PC-3 (cell line): ENCODE measurements at regions not wholly inside any gene's neighbourhood (a gene's known extent, or its start where the extent isn't known, plus 50 kb on each side); places are given as distances from the start of the nearest gene placed in this dataset.

Experiments used
- ATAC-seq: fragments of 200-7000 bp; cut with Tn5 transposase; 2 replicates; pipeline ENCODE4 v1.9.1; 2020; ENCODE audit warnings: mild to moderate bottlenecking, moderate library complexity
- BruUV-seq: library from RNA; stranded (reverse); fragments of 400-500 nt; replicated peaks from 2 replicates; lab custom pipeline; 2021; lab: Mats Ljungman, UMichigan
- CTCF ChIA-PET: fragments of 300-600 bp; sonication (Branson Sonifier 250); formaldehyde crosslinking; loops from one replicate; lab custom pipeline; 2022; ENCODE audit warnings: antibody characterized with exemption; lab: Charles Lee
- POLR2A ChIA-PET: fragments of 300-600 bp; sonication (Branson Sonifier 250); formaldehyde crosslinking; loops from one replicate; lab custom pipeline; 2022; ENCODE audit warnings: antibody characterized with exemption; ENCODE audit not compliant: unreplicated experiment; lab: Charles Lee
- DNase-seq: peaks from one replicate; pipeline ENCODE4 v3.0.0-alpha.2; 2015
- H2AFZ ChIP-seq: fragments of 300-600 bp; sonication (generic); 2 replicates; pipeline ENCODE4 v1.6.0; 2016; ENCODE audit warnings: antibody characterized with exemption, low read length
- H3F3A ChIP-seq: fragments of 300-600 bp; sonication (generic); one replicate; pipeline ENCODE4 v1.6.0; 2017; ENCODE audit warnings: antibody characterized with exemption, low read length, control low read depth, mild to moderate bottlenecking; ENCODE audit not compliant: unreplicated experiment
- H3K27ac ChIP-seq: fragments of 300-600 bp; sonication (generic); 2 replicates; pipeline ENCODE4 v1.5.1; 2016; ENCODE audit warnings: mild to moderate bottlenecking, low read length
- H3K27me3 ChIP-seq: fragments of 300-600 bp; sonication (generic); 2 replicates; pipeline ENCODE4 v1.6.1; 2016; ENCODE audit warnings: low read length, mixed read lengths
- H3K36me3 ChIP-seq: fragments of 300-600 bp; sonication (generic); 2 replicates; pipeline ENCODE4 v1.6.1; 2016; ENCODE audit warnings: low read depth, mixed run types, low read length, mixed read lengths
- H3K4me1 ChIP-seq: fragments of 300-600 bp; sonication (generic); 2 replicates; pipeline ENCODE4 v1.5.1; 2016; ENCODE audit warnings: low read length; ENCODE audit not compliant: insufficient read depth
- H3K4me2 ChIP-seq: fragments of 300-600 bp; sonication (generic); 2 replicates; pipeline ENCODE4 v1.6.0; 2016; ENCODE audit warnings: low read length
- H3K4me3 ChIP-seq: fragments of 300-600 bp; sonication (generic); 2 replicates; pipeline ENCODE4 v1.5.1; 2016; ENCODE audit warnings: mild to moderate bottlenecking, low read length, mixed read lengths
- H3K79me2 ChIP-seq: fragments of 300-600 bp; sonication (generic); 2 replicates; pipeline ENCODE4 v1.6.1; 2017; ENCODE audit warnings: low read length, mixed read lengths
- H3K9ac ChIP-seq: fragments of 300-600 bp; sonication (generic); 2 replicates; pipeline ENCODE4 v1.6.0; 2016; ENCODE audit warnings: mild to moderate bottlenecking, low read length
- H3K9me2 ChIP-seq: fragments of 300-600 bp; sonication (generic); replicated peaks from 2 replicates; pipeline ENCODE4 v1.6.1; 2016; ENCODE audit warnings: mixed run types, low read length, mixed read lengths
- H3K9me3 ChIP-seq: fragments of 300-600 bp; sonication (generic); 2 replicates; pipeline ENCODE4 v1.6.1; 2016; ENCODE audit warnings: low read length, mixed read lengths
- H4K20me1 ChIP-seq: fragments of 300-600 bp; sonication (generic); 2 replicates; pipeline ENCODE4 v1.6.1; 2016; ENCODE audit warnings: low read length, mixed read lengths
- CTCF ChIP-seq: fragments of 300-600 bp; sonication (generic); conservative IDR thresholded peaks from 2 replicates; pipeline ENCODE4 v1.5.1; 2017; ENCODE audit warnings: antibody characterized with exemption, low read depth, mild to moderate bottlenecking, low read length
- EZH2 ChIP-seq: fragments of 300-600 bp; sonication (generic); IDR thresholded peaks from one replicate; pipeline ENCODE4 v1.6.1; 2017; ENCODE audit warnings: antibody characterized with exemption, mild to moderate bottlenecking, low read length; ENCODE audit not compliant: unreplicated experiment
- EZH2phosphoT487 ChIP-seq: fragments of 300-600 bp; sonication (generic); IDR thresholded peaks from 2 replicates; pipeline ENCODE4 v1.6.1; 2018; ENCODE audit warnings: mild to moderate bottlenecking, antibody characterized with exemption, low read length, borderline replicate concordance
- intact Hi-C: fragments of 100-400 bp; cut with micrococcal nuclease; formaldehyde crosslinking; loops from 2 replicates; pipeline ENCODE4 v1.9.0; 2023

- Histone ChIP-seq H3K4me2 (no peak overlapping the region), H3K27me3 (no peaks in the 10 kb centered on the region), H4K20me1 (no peaks in the 10 kb centered on the region), H3K9ac (no peak overlapping the region), H3K9me3 (no peaks in the 10 kb centered on the region), H3K27ac (no peak overlapping the region), H2AFZ (no peak overlapping the region), H3F3A (no peaks in the 10 kb centered on the region), H3K4me1 (peaks cover 4% of the 10 kb centered on the region), H3K79me2 (no peaks in the 10 kb centered on the region), H3K9me2 (no peaks in the 10 kb centered on the region), H3K4me3 (no peak overlapping the region), H3K36me3 (no peaks in the 10 kb centered on the region)
- no peak for DNase-seq
- ATAC-seq = no peak
- intact Hi-C loops = loop anchor here (1.0 kb wide), 1 partner anchor 83 kb away; no protein-coding TSS in a partner anchor
- CTCF ChIA-PET = no interaction called here
- BruUV-seq = no TSS peak
- TF ChIP-seq EZH2 = no peak
- TF ChIP-seq EZH2phosphoT487 = no peak
- TF ChIP-seq CTCF = no peak
- POLR2A ChIA-PET = no interaction called here
Measured at GRCh38 chr6:155561966-155562364, 106.3 kb upstream of the NOX3 start.

- intact Hi-C loops = loop anchor here (1.0 kb wide), 1 partner anchor 84 kb away; no protein-coding TSS in a partner anchor
- TF ChIP-seq EZH2phosphoT487 = no peak
- TF ChIP-seq CTCF = no peak
- TF ChIP-seq EZH2 = no peak
- CTCF ChIA-PET = no interaction called here
- Histone ChIP-seq H3K4me1 (peaks cover 4% of the 10 kb centered on the region), H3K9me3 (no peaks in the 10 kb centered on the region), H3K4me2 (no peak overlapping the region), H3K9ac (no peak overlapping the region), H3K36me3 (no peaks in the 10 kb centered on the region), H2AFZ (no peak overlapping the region), H3K4me3 (no peak overlapping the region), H3K27ac (no peak overlapping the region), H3K79me2 (no peaks in the 10 kb centered on the region), H3K27me3 (no peaks in the 10 kb centered on the region), H3K9me2 (no peaks in the 10 kb centered on the region), H3F3A (no peaks in the 10 kb centered on the region), H4K20me1 (no peaks in the 10 kb centered on the region)
- ATAC-seq = peak; percentile 81
- DNase-seq = peak; percentile 52
- no TSS peak for BruUV-seq
- POLR2A ChIA-PET = interaction anchor here (0.5 kb wide), 1 partner anchor 168 kb away, joined by 3 read pairs; no protein-coding TSS in a partner anchor
Measured at GRCh38 chr6:155561257-155561965, 105.8 kb upstream of the NOX3 start.

- H3K9me2 ChIP-seq = no peaks in the 10 kb centered on the region
- intact Hi-C loops = no loop called here
- H3K4me2 ChIP-seq = no peak overlapping the region
- H3K36me3 ChIP-seq = no peaks in the 10 kb centered on the region
- no peak overlapping the region for H2AFZ ChIP-seq
- no peaks in the 10 kb centered on the region for H3K9me3 ChIP-seq
- POLR2A ChIA-PET = no interaction called here
- CTCF ChIA-PET = no interaction called here
- TF ChIP-seq EZH2 (no peak), EZH2phosphoT487 (no peak), CTCF (no peak)
- no TSS peak for BruUV-seq
- no peaks in the 10 kb centered on the region for H3K79me2 ChIP-seq
- H3K9ac ChIP-seq = no peak overlapping the region
- no peak for DNase-seq
- no peaks in the 10 kb centered on the region for H3K27me3 ChIP-seq
- H3K27ac ChIP-seq = no peak overlapping the region
- no peaks in the 10 kb centered on the region for H3K4me1 ChIP-seq
- no peak for ATAC-seq
- no peaks in the 10 kb centered on the region for H4K20me1 ChIP-seq
- H3F3A ChIP-seq = no peaks in the 10 kb centered on the region
- no peak overlapping the region for H3K4me3 ChIP-seq
Measured at GRCh38 chr6:155549928-155550327, 94.3 kb upstream of the NOX3 start.
